A673 (cell line): ENCODE measurements at regions not wholly inside any gene's neighbourhood (a gene's known extent, or its start where the extent isn't known, plus 50 kb on each side); places are given as distances from the start of the nearest gene placed in this dataset.

ENCODE experiments used
- BruUV-seq: library from RNA; stranded (reverse); fragments of 400-500 nt; replicated peaks from 2 replicates; lab custom pipeline; 2021; lab: Mats Ljungman, UMichigan
- CTCF ChIA-PET: fragments of 300-600 bp; sonication (Branson Sonifier 250); formaldehyde crosslinking; loops from one replicate; lab custom pipeline; 2022; ENCODE audit warnings: antibody characterized with exemption; lab: Charles Lee
- POLR2A ChIA-PET: fragments of 300-600 bp; sonication (Branson Sonifier 250); formaldehyde crosslinking; loops from one replicate; lab custom pipeline; 2022; ENCODE audit warnings: antibody characterized with exemption; ENCODE audit not compliant: low non-redundant PET; lab: Charles Lee
- DNase-seq: peaks from one replicate; pipeline ENCODE4 v3.0.0-alpha.2; 2015; ENCODE audit warnings: low spot score
- H3K27ac ChIP-seq: fragments of 200-600 bp; sonication (generic); 2 replicates; pipeline ENCODE4 v1.5.1; 2016; ENCODE audit warnings: mixed run types, low read depth, mild to moderate bottlenecking, mixed read lengths, antibody characterized with exemption, low read length; ENCODE audit not compliant: poor library complexity, severe bottlenecking
- H3K27me3 ChIP-seq: fragments of 200-600 bp; sonication (generic); replicated peaks from 2 replicates; pipeline ENCODE4 v1.6.1; 2017; ENCODE audit warnings: mixed run types, low read depth, mild to moderate bottlenecking, mixed read lengths, antibody characterized with exemption, low read length; ENCODE audit not compliant: insufficient read depth, poor library complexity
- H3K36me3 ChIP-seq: fragments of 200-600 bp; sonication (generic); 2 replicates; pipeline ENCODE4 v1.6.1; 2016; ENCODE audit warnings: mixed run types, mild to moderate bottlenecking, mixed read lengths, antibody characterized with exemption, low read length; ENCODE audit not compliant: insufficient read depth, poor library complexity, severe bottlenecking
- H3K4me1 ChIP-seq: fragments of 200-600 bp; sonication (generic); 2 replicates; pipeline ENCODE4 v1.6.1; 2017; ENCODE audit warnings: mixed run types, mild to moderate bottlenecking, mixed read lengths, antibody characterized with exemption, low read length; ENCODE audit not compliant: insufficient read depth, poor library complexity, severe bottlenecking
- H3K4me3 ChIP-seq: fragments of 200-600 bp; sonication (generic); 2 replicates; pipeline ENCODE4 v1.5.1; 2016; ENCODE audit warnings: low read depth, mixed run types, mild to moderate bottlenecking, mixed read lengths, low read length; ENCODE audit not compliant: poor library complexity, severe bottlenecking
- H3K9me3 ChIP-seq: fragments of 200-600 bp; sonication (generic); 2 replicates; pipeline ENCODE4 v1.6.1; 2016; ENCODE audit warnings: mixed run types, low read depth, mild to moderate bottlenecking, mixed read lengths, antibody characterized with exemption, low read length; ENCODE audit not compliant: poor library complexity, severe bottlenecking
- EZH2 ChIP-seq: fragments of 200-600 bp; sonication (generic); IDR thresholded peaks from 2 replicates; pipeline ENCODE4 v1.6.1; 2017; ENCODE audit warnings: borderline replicate concordance, low read depth, mild to moderate bottlenecking, mixed read lengths, antibody characterized with exemption, low read length; ENCODE audit not compliant: poor library complexity, severe bottlenecking
- intact Hi-C: fragments of 100-400 bp; cut with micrococcal nuclease; formaldehyde crosslinking; loops from one replicate; pipeline ENCODE4 v1.10.0; 2022; ENCODE audit not compliant: unreplicated experiment
- TF ChIP-seq, protein P1 (sequence below): fragments of 300-800, 200-600 bp; sonication (generic); conservative IDR thresholded peaks from 2 replicates; pipeline ENCODE4 v1.5.1; 2017; ENCODE audit warnings: low read depth, mild to moderate bottlenecking, antibody characterized with exemption, low read length, moderate library complexity, mixed read lengths

DNA sequence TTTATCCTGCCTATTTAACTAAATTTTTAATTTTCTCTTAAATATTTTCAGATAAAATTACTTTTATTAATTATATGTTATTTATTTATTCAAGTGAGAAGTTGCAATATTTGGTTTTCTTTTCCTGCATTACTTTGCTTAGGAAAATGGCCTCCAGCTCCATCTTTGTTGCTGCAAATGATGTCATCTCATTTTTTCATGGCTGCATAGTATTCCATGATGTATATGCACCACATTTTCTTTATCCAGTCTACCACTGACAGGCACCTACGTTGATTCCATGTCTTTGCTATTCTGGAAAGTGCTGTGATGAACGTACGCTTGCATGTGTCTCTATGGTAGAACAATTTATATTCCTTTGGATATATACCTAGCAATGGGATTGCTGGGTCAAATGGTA is 186.9 kb upstream of the LYPLAL1 start:
- H3K4me3 ChIP-seq: no peak overlapping the region
- peaks cover 12% of the 10 kb centered on the region for H3K27me3 ChIP-seq
- ChIA-PET CTCF (interaction anchor here (0.6 kb wide), 1 partner anchor 332 kb away, joined by 3 read pairs; no protein-coding TSS in a partner anchor), POLR2A (no interaction called here)
- intact Hi-C loops: loop anchor here (10.0 kb wide), 1 partner anchor 642 kb away; the partner anchor contains the start of gene TGFB2
- no peak overlapping the region for H3K27ac ChIP-seq
- no TSS peak for BruUV-seq
- H3K4me1 ChIP-seq: no peaks in the 10 kb centered on the region
- TF ChIP-seq, protein P1, sequence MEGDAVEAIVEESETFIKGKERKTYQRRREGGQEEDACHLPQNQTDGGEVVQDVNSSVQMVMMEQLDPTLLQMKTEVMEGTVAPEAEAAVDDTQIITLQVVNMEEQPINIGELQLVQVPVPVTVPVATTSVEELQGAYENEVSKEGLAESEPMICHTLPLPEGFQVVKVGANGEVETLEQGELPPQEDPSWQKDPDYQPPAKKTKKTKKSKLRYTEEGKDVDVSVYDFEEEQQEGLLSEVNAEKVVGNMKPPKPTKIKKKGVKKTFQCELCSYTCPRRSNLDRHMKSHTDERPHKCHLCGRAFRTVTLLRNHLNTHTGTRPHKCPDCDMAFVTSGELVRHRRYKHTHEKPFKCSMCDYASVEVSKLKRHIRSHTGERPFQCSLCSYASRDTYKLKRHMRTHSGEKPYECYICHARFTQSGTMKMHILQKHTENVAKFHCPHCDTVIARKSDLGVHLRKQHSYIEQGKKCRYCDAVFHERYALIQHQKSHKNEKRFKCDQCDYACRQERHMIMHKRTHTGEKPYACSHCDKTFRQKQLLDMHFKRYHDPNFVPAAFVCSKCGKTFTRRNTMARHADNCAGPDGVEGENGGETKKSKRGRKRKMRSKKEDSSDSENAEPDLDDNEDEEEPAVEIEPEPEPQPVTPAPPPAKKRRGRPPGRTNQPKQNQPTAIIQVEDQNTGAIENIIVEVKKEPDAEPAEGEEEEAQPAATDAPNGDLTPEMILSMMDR: no peak
- TF ChIP-seq EZH2: no peak
- no peaks in the 10 kb centered on the region for H3K9me3 ChIP-seq
- DNase-seq: no peak
- H3K36me3 ChIP-seq: no peaks in the 10 kb centered on the region

DNA sequence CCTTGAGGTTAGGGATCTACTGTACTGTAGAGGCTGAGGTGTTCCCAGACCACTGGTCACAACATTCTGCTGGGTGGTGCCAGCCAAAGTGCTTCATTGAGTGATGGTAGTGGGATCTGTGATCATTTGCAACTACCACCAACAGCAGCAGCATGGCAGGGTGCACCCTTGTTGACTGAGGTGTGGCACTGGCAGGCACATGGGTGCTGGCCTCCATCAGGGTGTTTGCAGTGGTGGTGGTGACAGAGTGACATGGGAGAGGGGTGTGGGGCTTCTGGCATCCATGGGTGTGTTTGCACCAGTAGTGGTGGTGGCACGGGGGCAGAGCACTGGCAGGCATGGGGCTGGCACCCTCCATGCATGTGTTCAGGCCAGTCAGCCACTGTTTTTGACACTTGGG is 183.7 kb upstream of the LYPLAL1 start:
- Histone ChIP-seq H3K9me3 (no peaks in the 10 kb centered on the region), H3K36me3 (no peaks in the 10 kb centered on the region), H3K4me3 (no peak overlapping the region), H3K27ac (no peak overlapping the region), H3K4me1 (no peaks in the 10 kb centered on the region), H3K27me3 (peaks cover 27% of the 10 kb centered on the region)
- POLR2A ChIA-PET: no interaction called here
- CTCF ChIA-PET: no interaction called here
- TF ChIP-seq, protein P1: no peak
- TF ChIP-seq EZH2: no peak
- no TSS peak for BruUV-seq
- no peak for DNase-seq
- intact Hi-C loops: no loop called here

DNA sequence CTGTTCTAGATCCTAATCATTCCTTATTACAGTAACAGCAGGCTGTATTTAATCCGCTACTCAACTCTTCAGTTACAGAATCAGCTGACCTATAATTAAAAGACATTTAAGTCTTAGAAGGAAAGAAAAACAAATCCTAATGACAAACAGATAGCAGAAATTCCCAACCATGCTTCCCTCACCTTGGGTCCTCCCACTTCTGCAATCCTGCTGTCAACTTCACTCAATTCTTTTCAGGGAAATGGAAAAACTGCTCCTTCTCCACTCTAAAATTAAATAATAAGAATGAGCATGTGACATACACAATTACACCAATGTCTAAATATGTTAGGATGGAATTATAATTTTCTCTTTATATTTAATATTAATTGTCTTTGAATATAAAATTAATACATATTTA is 182.6 kb upstream of the LYPLAL1 start:
- CTCF ChIA-PET: no interaction called here
- no TSS peak for BruUV-seq
- Histone ChIP-seq H3K9me3 (no peaks in the 10 kb centered on the region), H3K36me3 (no peaks in the 10 kb centered on the region), H3K27ac (no peak overlapping the region), H3K4me3 (no peak overlapping the region), H3K4me1 (no peaks in the 10 kb centered on the region), H3K27me3 (peaks cover 24% of the 10 kb centered on the region)
- no peak for DNase-seq
- intact Hi-C loops: no loop called here
- TF ChIP-seq, protein P1: no peak
- POLR2A ChIA-PET: no interaction called here
